T-helper 2 cell treated with Interferon-gamma antibody and Interleukin-4, amounts not matched to agents 5 μg/mL and 100 μg/mL, for 36 hours (primary cell): ENCODE measurements at regions not wholly inside any gene's neighbourhood (a gene's known extent, or its start where the extent isn't known, plus 50 kb on each side); places are given as distances from the start of the nearest gene placed in this dataset.
"Not testable (repeated sequence)": the region's sequence is repeated elsewhere in the genome, so short reads cannot be mapped to it uniquely, and the experiment has no call there.

Source experiments
- DNase-seq: peaks from one replicate; pipeline ENCODE4 v3.0.0; 2021; ENCODE audit warnings: low spot score
- H3K27ac Mint-ChIP-seq: one replicate; pipeline ENCODE4 v1.8.0; 2021; ENCODE audit warnings: mild to moderate bottlenecking, mixed read lengths
- H3K27me3 Mint-ChIP-seq: one replicate; pipeline ENCODE4 v1.8.0; 2021; ENCODE audit warnings: low read depth, mixed read lengths
- H3K36me3 Mint-ChIP-seq: one replicate; pipeline ENCODE4 v1.8.0; 2021; ENCODE audit warnings: low read depth, mixed read lengths
- H3K4me1 Mint-ChIP-seq: one replicate; pipeline ENCODE4 v1.8.0; 2021; ENCODE audit warnings: low read depth, mixed read lengths
- H3K4me3 Mint-ChIP-seq: one replicate; pipeline ENCODE4 v1.8.0; 2022; ENCODE audit warnings: mild to moderate bottlenecking, moderate library complexity, mixed read lengths
- H3K9me3 Mint-ChIP-seq: one replicate; pipeline ENCODE4 v1.8.0; 2021; ENCODE audit warnings: mixed read lengths

DNA sequence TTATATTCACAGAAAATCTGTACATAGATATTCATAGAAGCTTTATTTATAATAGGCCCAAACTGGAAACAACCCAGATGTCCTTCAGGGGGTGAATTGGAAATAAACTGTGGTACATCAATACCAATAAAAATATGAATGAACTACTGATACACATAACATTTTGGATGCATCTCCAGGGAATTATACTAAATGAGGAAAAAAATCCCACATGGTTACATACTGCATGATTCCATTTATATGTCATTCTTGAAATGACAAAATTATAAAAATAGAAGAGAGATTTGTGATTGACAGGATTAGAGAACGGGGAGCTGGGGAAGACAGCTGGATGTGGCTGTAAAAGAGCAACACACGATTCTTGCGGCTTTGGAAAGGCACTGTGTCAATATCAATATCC, 435.0 kb downstream of the TMEM182 start:
- Mint-ChIP-seq H3K27ac (no peak overlapping the region), H3K27me3 (no peaks in the 10 kb centered on the region), H3K9me3 (peaks cover 12% of the 10 kb centered on the region), H3K4me3 (no peak overlapping the region), H3K36me3 (no peaks in the 10 kb centered on the region), H3K4me1 (no peaks in the 10 kb centered on the region)
- DNase-seq, result no peak

DNA sequence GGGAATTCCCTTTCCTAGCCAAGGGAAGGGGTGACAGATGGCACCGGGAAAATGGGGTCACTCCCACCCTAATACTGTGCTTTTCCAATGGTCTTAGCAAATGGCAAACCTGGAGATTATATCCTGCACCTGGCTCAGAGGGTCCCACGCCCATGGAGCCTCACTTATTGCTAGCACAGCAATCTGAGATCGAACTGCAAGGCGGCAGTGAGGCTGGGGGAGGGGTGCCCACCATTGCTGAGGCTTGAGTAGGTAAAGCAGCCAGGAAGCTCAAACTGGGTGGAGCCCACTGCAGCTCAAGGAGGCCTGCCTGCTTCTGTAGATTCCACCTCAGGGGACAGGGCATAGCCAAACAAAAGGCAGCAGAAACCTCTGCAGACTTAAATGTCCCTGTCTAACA, 438.9 kb downstream of the TMEM182 start:
- not testable (repeated sequence) for DNase-seq, H3K27ac Mint-ChIP-seq, H3K4me1 Mint-ChIP-seq, H3K4me3 Mint-ChIP-seq, H3K27me3 Mint-ChIP-seq, H3K36me3 Mint-ChIP-seq
- H3K9me3 Mint-ChIP-seq, result peaks cover 28% of the 10 kb centered on the region

DNA sequence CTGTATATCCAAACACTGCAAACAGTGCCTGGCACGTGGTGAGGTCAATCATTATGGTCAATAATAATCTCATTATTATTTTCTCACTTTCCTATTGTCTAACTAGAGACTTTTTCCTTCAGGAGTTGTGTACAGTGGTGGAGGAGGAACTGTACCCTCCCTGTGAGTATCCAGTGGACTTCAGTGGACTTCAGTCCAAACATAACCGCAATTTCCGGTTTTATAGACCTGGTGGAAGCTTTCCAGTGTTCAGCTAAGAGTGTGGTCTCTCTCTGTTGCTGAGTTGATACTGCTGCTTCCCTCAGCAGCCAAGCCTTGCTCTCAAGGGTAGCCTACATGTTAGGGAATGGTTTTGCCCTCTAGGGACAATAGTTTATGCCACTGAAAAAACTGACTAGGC, 447.1 kb downstream of the TMEM182 start:
- no peaks in the 10 kb centered on the region for H3K36me3 Mint-ChIP-seq
- H3K9me3 Mint-ChIP-seq, result no peaks in the 10 kb centered on the region
- H3K27me3 Mint-ChIP-seq, result no peaks in the 10 kb centered on the region
- no peaks in the 10 kb centered on the region for H3K4me1 Mint-ChIP-seq
- H3K4me3 Mint-ChIP-seq, result no peak overlapping the region
- no peak for DNase-seq
- no peak overlapping the region for H3K27ac Mint-ChIP-seq

DNA sequence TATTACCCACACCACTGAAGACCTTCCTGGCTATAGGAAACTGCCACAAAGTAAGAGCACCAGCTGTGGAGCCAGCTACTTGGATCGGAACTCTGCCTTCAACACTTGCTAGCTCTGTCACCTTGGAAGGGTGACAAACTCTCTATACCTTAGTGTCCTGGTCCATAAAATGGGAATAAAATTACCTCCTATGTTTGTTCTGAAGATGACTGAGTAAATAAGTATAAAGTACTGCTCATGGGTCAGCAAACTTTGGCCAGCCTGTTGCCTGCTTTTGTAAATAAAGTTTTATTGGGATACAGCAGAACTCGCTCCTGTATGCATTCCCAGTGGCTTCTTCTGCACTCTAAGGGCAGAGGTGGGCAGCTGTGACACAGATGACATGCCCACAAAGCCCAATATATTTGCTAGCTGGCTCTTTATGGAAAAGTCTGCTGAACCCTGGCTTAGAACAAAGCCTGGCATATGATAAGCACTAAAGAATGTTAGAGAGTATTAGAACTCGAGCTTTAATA, 451.3 kb downstream of the TMEM182 start:
- Mint-ChIP-seq H3K4me1 (no peaks in the 10 kb centered on the region), H3K4me3 (no peak overlapping the region), H3K36me3 (no peaks in the 10 kb centered on the region)

GRCh38 chr2:103218516-103218915, 456.7 kb downstream of the TMEM182 start:
- no peaks in the 10 kb centered on the region for H3K4me1 Mint-ChIP-seq
- H3K27ac Mint-ChIP-seq, result no peak overlapping the region
- peaks cover 4% of the 10 kb centered on the region for H3K9me3 Mint-ChIP-seq
- DNase-seq, result no peak
- no peaks in the 10 kb centered on the region for H3K27me3 Mint-ChIP-seq
- H3K36me3 Mint-ChIP-seq, result no peaks in the 10 kb centered on the region
- H3K4me3 Mint-ChIP-seq, result no peak overlapping the region

More for the DNA sequence above, 451.3 kb downstream of the TMEM182 start:
- DNase-seq, result no peak
- no peaks in the 10 kb centered on the region for H3K9me3 Mint-ChIP-seq
- H3K27me3 Mint-ChIP-seq, result no peaks in the 10 kb centered on the region
- H3K27ac Mint-ChIP-seq, result no peak overlapping the region

DNA sequence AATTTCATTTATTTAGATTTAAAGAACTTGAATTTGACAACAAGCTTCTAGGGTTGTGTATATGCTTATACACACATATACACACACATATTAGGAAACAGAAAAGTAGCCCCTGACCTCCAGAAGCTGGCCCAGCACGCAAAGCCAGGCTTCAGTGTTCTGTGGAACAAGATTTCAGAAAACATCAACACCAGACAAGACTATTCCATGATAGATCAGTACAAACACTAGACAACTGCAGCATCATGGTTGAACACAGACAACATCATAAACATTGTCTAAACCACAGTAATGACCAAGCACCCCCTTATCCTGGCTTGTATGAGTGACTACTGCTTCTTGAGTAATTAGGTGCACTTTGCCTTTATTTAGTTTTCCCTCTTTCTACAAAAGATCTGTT, 457.6 kb downstream of the TMEM182 start:
- H3K9me3 Mint-ChIP-seq, result peaks cover 4% of the 10 kb centered on the region
- H3K27me3 Mint-ChIP-seq, result no peaks in the 10 kb centered on the region
- H3K27ac Mint-ChIP-seq, result no peak overlapping the region
- H3K4me3 Mint-ChIP-seq, result no peak overlapping the region
- no peak for DNase-seq
- no peaks in the 10 kb centered on the region for H3K4me1 Mint-ChIP-seq
- H3K36me3 Mint-ChIP-seq, result no peaks in the 10 kb centered on the region

GRCh38 chr2:103222969-103223368, 461.1 kb downstream of the TMEM182 start:
- Mint-ChIP-seq H3K9me3 (peaks cover 4% of the 10 kb centered on the region), H3K4me1 (no peaks in the 10 kb centered on the region), H3K36me3 (no peaks in the 10 kb centered on the region), H3K4me3 (no peak overlapping the region), H3K27me3 (no peaks in the 10 kb centered on the region), H3K27ac (no peak overlapping the region)
- no peak for DNase-seq

DNA sequence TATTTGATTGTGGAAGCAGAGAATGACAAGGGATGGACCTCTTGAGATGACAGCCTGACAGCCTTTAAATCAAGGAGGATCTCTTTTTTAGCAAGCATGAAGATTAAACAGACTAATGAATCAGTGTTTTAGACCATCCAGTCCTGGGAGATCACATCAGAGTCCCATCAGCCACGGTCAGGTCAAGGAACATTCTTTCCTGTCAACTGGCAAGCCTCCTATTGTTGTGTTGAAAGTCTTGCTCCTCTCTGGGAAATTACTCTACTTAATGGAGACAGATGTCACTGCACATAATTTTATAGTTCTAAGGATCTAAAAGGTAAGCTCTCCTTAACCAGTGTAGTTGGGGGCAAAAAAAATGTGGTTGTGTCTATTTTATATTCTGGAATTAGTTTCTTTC, 469.0 kb downstream of the TMEM182 start:
- Mint-ChIP-seq H3K27me3 (no peaks in the 10 kb centered on the region), H3K4me3 (no peak overlapping the region), H3K27ac (no peak overlapping the region), H3K9me3 (no peaks in the 10 kb centered on the region), H3K36me3 (no peaks in the 10 kb centered on the region), H3K4me1 (no peaks in the 10 kb centered on the region)
- DNase-seq, result no peak

GRCh38 chr2:103232865-103233264, 471.0 kb downstream of the TMEM182 start:
- no peak overlapping the region for H3K27ac Mint-ChIP-seq
- H3K36me3 Mint-ChIP-seq, result no peaks in the 10 kb centered on the region
- peaks cover 12% of the 10 kb centered on the region for H3K9me3 Mint-ChIP-seq
- H3K4me1 Mint-ChIP-seq, result no peaks in the 10 kb centered on the region
- H3K27me3 Mint-ChIP-seq, result no peaks in the 10 kb centered on the region
- no peak overlapping the region for H3K4me3 Mint-ChIP-seq
- no peak for DNase-seq

- Mint-ChIP-seq H3K4me1 (no peaks in the 10 kb centered on the region), H3K27me3 (no peaks in the 10 kb centered on the region), H3K27ac (no peak overlapping the region), H3K36me3 (no peaks in the 10 kb centered on the region), H3K4me3 (no peak overlapping the region), H3K9me3 (peaks cover 19% of the 10 kb centered on the region)
- DNase-seq, result no peak
Observed at GRCh38 chr2:103233691-103234090, 471.9 kb downstream of the TMEM182 start.

GRCh38 chr2:103235283-103235682, 473.5 kb downstream of the TMEM182 start:
- Mint-ChIP-seq H3K9me3 (peaks cover 19% of the 10 kb centered on the region), H3K27ac (no peak overlapping the region), H3K36me3 (no peaks in the 10 kb centered on the region), H3K27me3 (no peaks in the 10 kb centered on the region), H3K4me3 (no peak overlapping the region), H3K4me1 (no peaks in the 10 kb centered on the region)
- DNase-seq, result no peak

DNA sequence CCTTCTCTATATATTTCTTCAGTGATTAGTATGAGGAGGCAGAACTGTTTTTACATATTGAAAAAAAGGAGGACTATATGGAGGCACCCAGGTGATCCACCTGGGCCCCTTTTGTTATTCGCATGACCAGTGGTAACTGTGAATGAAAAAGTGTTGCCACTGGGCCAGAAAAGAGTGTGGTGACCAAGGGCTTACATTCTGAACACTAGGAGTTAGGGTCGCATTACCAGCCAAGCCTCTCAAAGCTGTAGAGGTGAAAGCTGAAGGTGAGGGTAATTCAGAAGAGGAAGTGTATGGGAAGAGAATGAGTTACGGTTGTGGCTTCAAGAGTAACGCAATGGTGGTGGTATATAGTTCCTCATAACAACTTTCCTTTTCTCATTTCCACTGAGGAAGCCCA, 487.6 kb downstream of the TMEM182 start:
- Mint-ChIP-seq H3K4me1 (no peaks in the 10 kb centered on the region), H3K27ac (no peak overlapping the region), H3K27me3 (no peaks in the 10 kb centered on the region), H3K9me3 (peaks cover 4% of the 10 kb centered on the region), H3K36me3 (no peaks in the 10 kb centered on the region), H3K4me3 (no peak overlapping the region)
- no peak for DNase-seq

DNA sequence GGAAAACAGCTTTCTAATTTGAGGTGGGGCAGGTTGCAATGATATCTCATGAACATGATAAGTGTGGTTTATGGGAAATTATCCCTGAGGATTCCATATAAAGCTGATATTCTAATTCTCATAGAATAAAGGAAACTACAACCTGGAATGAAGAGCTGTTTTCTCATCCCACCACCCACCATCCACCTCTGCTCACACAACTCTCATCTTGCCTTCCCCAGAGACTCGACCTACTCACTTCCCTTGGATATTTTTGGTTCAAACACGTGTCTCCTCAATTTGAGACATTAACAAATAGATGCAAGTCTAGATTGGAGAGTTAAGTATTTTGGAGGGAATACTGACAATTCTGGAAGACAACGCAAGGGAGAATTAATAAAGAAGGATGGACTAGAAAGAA, 490.9 kb downstream of the TMEM182 start:
- Mint-ChIP-seq H3K4me3 (no peak overlapping the region), H3K36me3 (no peaks in the 10 kb centered on the region), H3K27me3 (no peaks in the 10 kb centered on the region), H3K9me3 (peaks cover 4% of the 10 kb centered on the region), H3K4me1 (no peaks in the 10 kb centered on the region), H3K27ac (no peak overlapping the region)
- no peak for DNase-seq

GRCh38 chr2:103254611-103255010, 492.8 kb downstream of the TMEM182 start:
- H3K36me3 Mint-ChIP-seq, result no peaks in the 10 kb centered on the region
- no peak for DNase-seq
- no peaks in the 10 kb centered on the region for H3K27me3 Mint-ChIP-seq

GRCh38 chr2:103264058-103264768, 502.4 kb downstream of the TMEM182 start:
- Mint-ChIP-seq H3K27me3 (no peaks in the 10 kb centered on the region), H3K4me3 (no peak overlapping the region), H3K27ac (no peak overlapping the region), H3K9me3 (peaks cover 19% of the 10 kb centered on the region), H3K4me1 (no peaks in the 10 kb centered on the region), H3K36me3 (no peaks in the 10 kb centered on the region)
- DNase-seq, result no peak

More at GRCh38 chr2:103254611-103255010, 492.8 kb downstream of the TMEM182 start:
- Mint-ChIP-seq H3K4me1 (no peaks in the 10 kb centered on the region), H3K27ac (no peak overlapping the region), H3K9me3 (peaks cover 6% of the 10 kb centered on the region), H3K4me3 (no peak overlapping the region)
